ENCODE measurements at regions not wholly inside any gene's neighbourhood (a gene's known extent, or its start where the extent isn't known, plus 50 kb on each side); places are given as distances from the start of the nearest gene placed in this dataset.

DNA sequence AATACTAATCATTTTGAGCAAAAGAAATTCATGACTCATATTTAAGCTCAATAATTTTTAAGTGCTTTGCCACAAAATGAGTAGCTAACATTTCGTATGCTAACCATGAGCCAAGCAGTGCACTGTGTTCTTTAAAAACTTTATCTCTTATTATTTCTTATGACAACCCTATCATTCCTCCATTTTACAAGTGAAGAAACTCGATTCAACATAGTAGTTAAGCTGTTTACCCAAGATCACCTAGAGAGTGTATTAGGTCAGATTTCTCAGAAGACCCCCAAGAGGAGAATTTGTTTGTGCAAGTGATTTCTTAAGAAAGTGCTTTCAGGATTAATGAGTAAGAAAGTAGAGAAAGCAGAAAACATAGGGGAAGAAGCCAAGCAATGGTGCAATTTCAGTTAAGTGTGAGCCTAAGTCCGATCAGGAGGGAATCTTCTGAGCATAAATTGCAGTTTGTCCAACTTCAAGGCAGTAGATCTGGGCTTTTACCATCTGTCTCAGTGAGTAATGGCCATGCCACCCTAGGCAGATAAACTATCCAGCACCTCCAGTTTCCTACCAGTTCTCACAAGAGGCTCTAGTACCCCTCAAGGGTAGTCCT is 202.7 kb downstream of the SCG2 start:
- Histone ChIP-seq H3K9ac (ENCODE audit: low read length) (no peak overlapping the region), H3K9me3 (ENCODE audit: insufficient read depth, low read length) (no peaks in the 10 kb centered on the region), H3K36me3 (replicated peaks; ENCODE audit: low read depth, low read length) (no peaks in the 10 kb centered on the region), H3K27me3 (ENCODE audit: low read depth, low read length) (no peaks in the 10 kb centered on the region), H3K4me2 (ENCODE audit: low read length) (no peak overlapping the region), H3K4me1 (ENCODE audit: low read length) (no peaks in the 10 kb centered on the region), H3K4me3 (ENCODE audit: low read length) (no peak overlapping the region), H2AFZ (ENCODE audit: low read depth, low read length) (no peak overlapping the region), H3K27ac (ENCODE audit: low read length) (no peak overlapping the region), H3K79me2 (ENCODE audit: low read length) (no peaks in the 10 kb centered on the region), H4K20me1 (ENCODE audit: insufficient read depth, low read length) (no peaks in the 10 kb centered on the region)
- TF ChIP-seq, protein P1, sequence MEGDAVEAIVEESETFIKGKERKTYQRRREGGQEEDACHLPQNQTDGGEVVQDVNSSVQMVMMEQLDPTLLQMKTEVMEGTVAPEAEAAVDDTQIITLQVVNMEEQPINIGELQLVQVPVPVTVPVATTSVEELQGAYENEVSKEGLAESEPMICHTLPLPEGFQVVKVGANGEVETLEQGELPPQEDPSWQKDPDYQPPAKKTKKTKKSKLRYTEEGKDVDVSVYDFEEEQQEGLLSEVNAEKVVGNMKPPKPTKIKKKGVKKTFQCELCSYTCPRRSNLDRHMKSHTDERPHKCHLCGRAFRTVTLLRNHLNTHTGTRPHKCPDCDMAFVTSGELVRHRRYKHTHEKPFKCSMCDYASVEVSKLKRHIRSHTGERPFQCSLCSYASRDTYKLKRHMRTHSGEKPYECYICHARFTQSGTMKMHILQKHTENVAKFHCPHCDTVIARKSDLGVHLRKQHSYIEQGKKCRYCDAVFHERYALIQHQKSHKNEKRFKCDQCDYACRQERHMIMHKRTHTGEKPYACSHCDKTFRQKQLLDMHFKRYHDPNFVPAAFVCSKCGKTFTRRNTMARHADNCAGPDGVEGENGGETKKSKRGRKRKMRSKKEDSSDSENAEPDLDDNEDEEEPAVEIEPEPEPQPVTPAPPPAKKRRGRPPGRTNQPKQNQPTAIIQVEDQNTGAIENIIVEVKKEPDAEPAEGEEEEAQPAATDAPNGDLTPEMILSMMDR (IDR thresholded peaks at IDR 0.05; ENCODE audit: low read depth, low read length), result no peak
- no peak for TF ChIP-seq EZH2phosphoT487 (IDR thresholded peaks at IDR 0.05; ENCODE audit: low read depth)

DNA sequence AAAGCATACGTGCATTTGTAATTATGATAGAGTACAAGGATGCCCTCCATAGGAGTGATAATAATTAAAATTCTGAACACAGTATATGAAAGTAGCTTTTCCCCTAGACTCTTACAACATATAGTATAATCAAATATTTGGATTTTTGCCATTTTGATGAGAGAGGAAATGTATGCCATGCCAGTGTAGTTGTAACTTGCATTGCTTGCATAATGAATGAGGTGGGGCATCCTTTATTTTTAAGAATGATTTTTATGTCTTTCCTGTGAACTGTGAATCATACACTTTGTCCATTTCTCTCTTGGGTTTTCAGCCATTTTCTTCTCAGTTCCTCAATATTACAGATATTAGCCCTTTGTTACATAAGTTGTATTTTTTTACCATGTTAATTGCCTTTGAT is 197.5 kb downstream of the SCG2 start:
- Histone ChIP-seq H2AFZ (ENCODE audit: low read depth, low read length) (no peak overlapping the region), H3K4me1 (ENCODE audit: low read length) (no peaks in the 10 kb centered on the region), H3K4me3 (ENCODE audit: low read length) (no peak overlapping the region), H3K27ac (ENCODE audit: low read length) (no peak overlapping the region), H3K36me3 (replicated peaks; ENCODE audit: low read depth, low read length) (no peaks in the 10 kb centered on the region), H3K79me2 (ENCODE audit: low read length) (no peaks in the 10 kb centered on the region), H4K20me1 (ENCODE audit: insufficient read depth, low read length) (no peaks in the 10 kb centered on the region), H3K9ac (ENCODE audit: low read length) (no peak overlapping the region), H3K9me3 (ENCODE audit: insufficient read depth, low read length) (no peaks in the 10 kb centered on the region), H3K27me3 (ENCODE audit: low read depth, low read length) (no peaks in the 10 kb centered on the region), H3K4me2 (ENCODE audit: low read length) (no peak overlapping the region)
- TF ChIP-seq, protein P1 (IDR thresholded peaks at IDR 0.05; ENCODE audit: low read depth, low read length), result no peak
- TF ChIP-seq EZH2phosphoT487 (IDR thresholded peaks at IDR 0.05; ENCODE audit: low read depth), result no peak

DNA sequence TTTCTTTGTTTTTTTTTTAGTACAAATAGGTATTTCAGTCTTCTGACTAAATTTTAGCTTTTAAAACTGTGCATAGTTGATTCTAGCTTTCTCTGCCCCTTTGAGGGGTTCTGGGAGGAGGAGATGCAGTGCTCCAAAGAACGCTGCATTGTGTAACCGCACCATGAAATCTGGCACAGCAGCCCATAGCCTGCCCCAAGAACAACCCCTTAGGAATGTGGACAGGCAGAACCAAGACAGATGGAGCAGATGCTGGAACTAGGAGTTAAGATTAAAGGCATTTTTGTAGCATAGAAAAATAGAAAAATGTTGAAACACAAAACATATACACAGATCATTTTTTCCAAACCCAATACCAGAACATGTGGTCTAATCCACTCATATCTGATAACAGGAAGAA is 187.5 kb downstream of the SCG2 start:
- Histone ChIP-seq H4K20me1 (ENCODE audit: insufficient read depth, low read length) (no peaks in the 10 kb centered on the region), H3K79me2 (ENCODE audit: low read length) (no peaks in the 10 kb centered on the region), H3K4me3 (ENCODE audit: low read length) (no peak overlapping the region), H3K9ac (ENCODE audit: low read length) (no peak overlapping the region), H2AFZ (ENCODE audit: low read depth, low read length) (no peak overlapping the region), H3K9me3 (ENCODE audit: insufficient read depth, low read length) (no peaks in the 10 kb centered on the region), H3K36me3 (replicated peaks; ENCODE audit: low read depth, low read length) (no peaks in the 10 kb centered on the region), H3K27ac (ENCODE audit: low read length) (no peak overlapping the region), H3K27me3 (ENCODE audit: low read depth, low read length) (no peaks in the 10 kb centered on the region), H3K4me2 (ENCODE audit: low read length) (no peak overlapping the region), H3K4me1 (ENCODE audit: low read length) (no peaks in the 10 kb centered on the region)
- no peak for TF ChIP-seq EZH2phosphoT487 (IDR thresholded peaks at IDR 0.05; ENCODE audit: low read depth)
- TF ChIP-seq, protein P1 (IDR thresholded peaks at IDR 0.05; ENCODE audit: low read depth, low read length), result no peak

DNA sequence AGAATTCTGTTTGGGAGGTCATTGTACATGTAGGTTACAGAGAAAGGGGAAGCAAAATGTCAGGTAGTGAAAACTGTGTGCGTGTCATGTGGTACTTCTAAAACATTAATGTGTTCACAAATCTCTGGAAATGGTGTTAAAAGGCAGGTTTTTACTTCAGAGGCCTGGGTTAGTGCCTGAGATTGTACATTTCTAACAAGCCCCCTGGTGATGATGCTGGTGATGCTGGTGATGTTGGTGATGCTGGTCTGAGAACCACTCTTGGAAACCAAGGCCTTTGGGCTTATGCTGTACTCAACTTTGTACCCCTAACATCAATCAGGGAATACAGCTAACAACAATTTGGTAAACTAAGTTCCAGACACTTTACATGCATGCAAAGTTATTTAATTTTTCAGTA is 187.1 kb downstream of the SCG2 start:
- H3K4me2 ChIP-seq (ENCODE audit: low read length), result no peak overlapping the region
- no peaks in the 10 kb centered on the region for H3K27me3 ChIP-seq (ENCODE audit: low read depth, low read length)
- H3K9me3 ChIP-seq (ENCODE audit: insufficient read depth, low read length), result no peaks in the 10 kb centered on the region
- no peaks in the 10 kb centered on the region for H4K20me1 ChIP-seq (ENCODE audit: insufficient read depth, low read length)
- H3K36me3 ChIP-seq (replicated peaks; ENCODE audit: low read depth, low read length), result no peaks in the 10 kb centered on the region
- no peak overlapping the region for H3K4me3 ChIP-seq (ENCODE audit: low read length)
- H3K27ac ChIP-seq (ENCODE audit: low read length), result no peak overlapping the region
- TF ChIP-seq EZH2phosphoT487 (IDR thresholded peaks at IDR 0.05; ENCODE audit: low read depth), result no peak
- TF ChIP-seq, protein P1 (IDR thresholded peaks at IDR 0.05; ENCODE audit: low read depth, low read length), result no peak
- H2AFZ ChIP-seq (ENCODE audit: low read depth, low read length), result no peak overlapping the region
- H3K9ac ChIP-seq (ENCODE audit: low read length), result no peak overlapping the region
- no peaks in the 10 kb centered on the region for H3K79me2 ChIP-seq (ENCODE audit: low read length)
- no peaks in the 10 kb centered on the region for H3K4me1 ChIP-seq (ENCODE audit: low read length)

Measured in OCI-LY3 (cell line).